GM21447 (cell line): ENCODE measurements at regions not wholly inside any gene's neighbourhood (a gene's known extent, or its start where the extent isn't known, plus 50 kb on each side); places are given as distances from the start of the nearest gene placed in this dataset.
"Not testable (repeated sequence)": the region's sequence is repeated elsewhere in the genome, so short reads cannot be mapped to it uniquely, and the experiment has no call there.

Source experiments
- ATAC-seq: cut with Tn5 transposase; IDR thresholded peaks from one replicate; pipeline ENCODE4 v1.9.1; 2021; ENCODE audit not compliant: unreplicated experiment

- ATAC-seq = no peak
Observed at GRCh38 chr9:15047028-15047551, 136.9 kb upstream of the FREM1 start.

- no peak for ATAC-seq
Observed at GRCh38 chr9:15033316-15033715, 123.1 kb upstream of the FREM1 start.

- no peak for ATAC-seq
Observed at GRCh38 chr9:15032860-15033259, 122.6 kb upstream of the FREM1 start.

- no peak for ATAC-seq
Observed at GRCh38 chr9:15021146-15021545, 110.9 kb upstream of the FREM1 start.

- ATAC-seq = no peak
Observed at GRCh38 chr9:15018096-15018637, 107.9 kb upstream of the FREM1 start.

GRCh38 chr9:15010581-15010980 is 100.4 kb upstream of the FREM1 start:
- ATAC-seq = no peak

- ATAC-seq = no peak
Observed at GRCh38 chr9:15007698-15008097, 97.5 kb upstream of the FREM1 start.

GRCh38 chr9:14994738-14995137 is 84.5 kb upstream of the FREM1 start:
- ATAC-seq = no peak

GRCh38 chr9:14993901-14994554 is 83.8 kb upstream of the FREM1 start:
- ATAC-seq = no peak

- ATAC-seq = peak; percentile 37
Observed at GRCh38 chr9:14993061-14993800, 83.0 kb upstream of the FREM1 start.

GRCh38 chr9:14992516-14992915 is 82.3 kb upstream of the FREM1 start:
- ATAC-seq = no peak

GRCh38 chr9:14992081-14992480 is 81.9 kb upstream of the FREM1 start:
- ATAC-seq = no peak

- ATAC-seq = not testable (repeated sequence)
Observed at GRCh38 chr9:14990647-14991046, 80.4 kb upstream of the FREM1 start.

GRCh38 chr9:14989811-14990210 is 79.6 kb upstream of the FREM1 start:
- no peak for ATAC-seq

- ATAC-seq = not testable (repeated sequence)
Observed at GRCh38 chr9:14989336-14989735, 79.1 kb upstream of the FREM1 start.

GRCh38 chr9:14987858-14988257 is 77.6 kb upstream of the FREM1 start:
- ATAC-seq = peak; percentile 48

GRCh38 chr9:14985419-14985818 is 75.2 kb upstream of the FREM1 start:
- ATAC-seq = no peak

- ATAC-seq = no peak
Observed at GRCh38 chr9:14983599-14983998, 73.4 kb upstream of the FREM1 start.

- ATAC-seq = no peak
Observed at GRCh38 chr9:14981291-14981950, 71.2 kb upstream of the FREM1 start.

- no peak for ATAC-seq
Observed at GRCh38 chr9:14978022-14979000, 68.1 kb upstream of the FREM1 start.
